IMR-90 (cell line): ENCODE measurements at regions not wholly inside any gene's neighbourhood (a gene's known extent, or its start where the extent isn't known, plus 50 kb on each side); places are given as distances from the start of the nearest gene placed in this dataset.

Source experiments
- ATAC-seq: fragments of 200-7000 bp; cut with Tn5 transposase; 2 replicates; pipeline ENCODE4 v1.9.1; 2020; ENCODE audit warnings: low read depth, mild to moderate bottlenecking, moderate library complexity
- BruUV-seq: library from RNA; stranded (reverse); fragments of 400-500 nt; replicated peaks from 2 replicates; lab custom pipeline; 2021; lab: Mats Ljungman, UMichigan
- CTCF ChIA-PET: fragments of 300-600 bp; formaldehyde crosslinking; extraction: SDS; loops from one replicate; lab custom pipeline; 2021; ENCODE audit warnings: antibody characterized with exemption; lab: Yijun Ruan, JAX
- POLR2A ChIA-PET: fragments of 300-600 bp; sonication (Branson Sonifier 250); formaldehyde crosslinking; loops from one replicate; lab custom pipeline; 2022; ENCODE audit warnings: antibody characterized with exemption; ENCODE audit not compliant: unreplicated experiment; lab: Charles Lee
- DNase-seq: peaks from one replicate; pipeline ENCODE4 v3.0.0; 2013
- H2AFZ ChIP-seq: replicated peaks from 2 replicates; pipeline ENCODE3; 2013; ENCODE audit warnings: low read length, mild to moderate bottlenecking; ENCODE audit not compliant: poor library complexity
- H2AK5ac ChIP-seq: 2 replicates; pipeline ENCODE4 v1.6.1; 2013; ENCODE audit warnings: low read depth, low read length, inconsistent platforms
- H2AK9ac ChIP-seq: replicated peaks from 2 replicates; pipeline ENCODE3; 2013; ENCODE audit warnings: mild to moderate bottlenecking, low read depth, low read length, moderate library complexity; ENCODE audit not compliant: poor library complexity
- H2BK120ac ChIP-seq: 2 replicates; pipeline ENCODE4 v1.6.1; 2013; ENCODE audit warnings: low read depth, low read length, inconsistent platforms
- H2BK15ac ChIP-seq: 3 replicates; pipeline ENCODE4 v1.6.1; 2013; ENCODE audit warnings: low read depth, low read length, inconsistent platforms
- H2BK20ac ChIP-seq: 2 replicates; pipeline ENCODE4 v1.6.1; 2013; ENCODE audit warnings: low read depth, mild to moderate bottlenecking, inconsistent platforms, low read length, moderate library complexity
- H2BK5ac ChIP-seq: 2 replicates; pipeline ENCODE4 v1.6.1; 2013; ENCODE audit warnings: mild to moderate bottlenecking, low read depth, low read length, inconsistent platforms; ENCODE audit not compliant: poor library complexity, severe bottlenecking
- H3K14ac ChIP-seq: replicated peaks from 2 replicates; pipeline ENCODE4 v1.6.1; 2013; ENCODE audit warnings: low read depth, low read length, inconsistent platforms
- H3K18ac ChIP-seq: 2 replicates; pipeline ENCODE4 v1.6.1; 2013; ENCODE audit warnings: low read depth, low read length, control low read depth
- H3K23ac ChIP-seq: 2 replicates; pipeline ENCODE4 v1.6.1; 2013; ENCODE audit warnings: low read depth, low read length, inconsistent platforms
- H3K27ac ChIP-seq: 2 replicates; pipeline ENCODE4 v1.5.1; 2013; ENCODE audit warnings: mild to moderate bottlenecking, control low read depth, low read length; ENCODE audit not compliant: insufficient read depth
- H3K27me3 ChIP-seq: 2 replicates; pipeline ENCODE4 v1.6.1; 2013; ENCODE audit warnings: low read length; ENCODE audit not compliant: control insufficient read depth, insufficient read depth
- H3K36me3 ChIP-seq: 2 replicates; pipeline ENCODE4 v1.6.1; 2013; ENCODE audit warnings: low read length, mixed read lengths; ENCODE audit not compliant: control insufficient read depth, insufficient read depth
- H3K4ac ChIP-seq: 2 replicates; pipeline ENCODE4 v1.6.1; 2013; ENCODE audit warnings: low read depth, low read length, inconsistent platforms
- H3K4me1 ChIP-seq: 2 replicates; pipeline ENCODE4 v1.6.1; 2013; ENCODE audit warnings: low read length, mixed read lengths; ENCODE audit not compliant: control insufficient read depth, insufficient read depth
- H3K4me2 ChIP-seq: 2 replicates; pipeline ENCODE4 v1.6.1; 2013; ENCODE audit warnings: low read depth, mild to moderate bottlenecking, control low read depth, low read length, moderate library complexity
- H3K4me3 ChIP-seq: 2 replicates; pipeline ENCODE4 v1.5.1; 2013; ENCODE audit warnings: low read depth, mild to moderate bottlenecking, control low read depth, low read length, moderate library complexity; ENCODE audit not compliant: insufficient read depth
- H3K56ac ChIP-seq: 2 replicates; pipeline ENCODE4 v1.6.1; 2013; ENCODE audit warnings: low read length, inconsistent platforms; ENCODE audit not compliant: insufficient read depth; ENCODE audit errors: extremely low read depth
- H3K79me1 ChIP-seq, 2 experiments: 2 replicates each; pipeline ENCODE4 v1.6.1; 2013; ENCODE audit warnings: low read length in 2 of 2, inconsistent platforms in 1 of 2, low read depth in 1 of 2
- H3K9ac ChIP-seq: 2 replicates; pipeline ENCODE4 v1.6.1; 2013; ENCODE audit warnings: low read depth, low read length, control low read depth
- H3K9me1 ChIP-seq: 2 replicates; pipeline ENCODE4 v1.6.1; 2013; ENCODE audit warnings: low read length, inconsistent platforms; ENCODE audit not compliant: insufficient read depth
- H3K9me3 ChIP-seq: 2 replicates; pipeline ENCODE4 v1.6.1; 2013; ENCODE audit warnings: low read length; ENCODE audit not compliant: control insufficient read depth, insufficient read depth
- H4K20me1 ChIP-seq: 2 replicates; pipeline ENCODE4 v1.6.1; 2013; ENCODE audit warnings: low read length, inconsistent platforms; ENCODE audit not compliant: insufficient read depth
- H4K5ac ChIP-seq: 2 replicates; pipeline ENCODE4 v1.6.1; 2013; ENCODE audit warnings: mild to moderate bottlenecking, low read depth, low read length, control low read depth
- H4K8ac ChIP-seq, 2 experiments: 2 replicates each; pipeline ENCODE4 v1.6.1; 2013; ENCODE audit warnings: low read depth in 2 of 2, low read length in 2 of 2, control low read depth in 1 of 2, inconsistent platforms in 1 of 2
- H4K91ac ChIP-seq: 2 replicates; pipeline ENCODE4 v1.6.1; 2013; ENCODE audit warnings: low read depth, low read length, inconsistent platforms; ENCODE audit not compliant: insufficient read depth
- BHLHE40 ChIP-seq: fragments of 150-350 bp; IDR thresholded peaks from 2 replicates; pipeline ENCODE4 v1.6.1; 2016; ENCODE audit warnings: mild to moderate bottlenecking, low read depth, low read length
- CEBPB ChIP-seq: IDR thresholded peaks from 2 replicates; pipeline ENCODE4 v1.6.1; 2012; ENCODE audit warnings: low read depth, low read length, improper control_type of control experiment
- FOS ChIP-seq: fragments of 150-350 bp; IDR thresholded peaks from 2 replicates; pipeline ENCODE4 v1.6.1; 2016; ENCODE audit warnings: low read depth, low read length
- MAZ ChIP-seq: IDR thresholded peaks from 2 replicates; pipeline ENCODE4 v1.6.1; 2012; ENCODE audit warnings: low read depth, mild to moderate bottlenecking, low read length, improper control_type of control experiment, moderate library complexity, borderline replicate concordance
- POLR2A ChIP-seq: IDR thresholded peaks from 2 replicates; pipeline ENCODE4 v1.6.1; 2012; ENCODE audit warnings: mild to moderate bottlenecking, low read depth, low read length
- RAD21 ChIP-seq: IDR thresholded peaks from 2 replicates; pipeline ENCODE4 v1.6.1; 2012; ENCODE audit warnings: low read length, improper control_type of control experiment
- RFX5 ChIP-seq: IDR thresholded peaks from 2 replicates; pipeline ENCODE4 v1.8.0; 2012; ENCODE audit warnings: low read depth, mild to moderate bottlenecking, low read length, moderate library complexity
- SMC3 ChIP-seq: fragments of 150-350 bp; IDR thresholded peaks from 2 replicates; pipeline ENCODE4 v1.6.1; 2016; ENCODE audit warnings: low read depth, mild to moderate bottlenecking, antibody characterized with exemption, low read length, moderate library complexity
- WGBS, 2 experiments: methylation state at CpG; one replicate each; pipeline versions ENCODE4 v1.1.5 to v1.1.7; 2013; ENCODE audit warnings: missing lambda C conversion rate in 2 of 2; ENCODE audit not compliant: insufficient read length in 1 of 2; ENCODE audit errors: extremely low coverage in 2 of 2; 5-methylcytosine and 5-hydroxymethylcytosine counted together
- dilution Hi-C: fragments of 300-500 bp; cut with HindIII; formaldehyde crosslinking; loops from one replicate; pipeline ENCODE4 v1.14.3; 2018; ENCODE audit warnings: low sequenced_read_pairs; ENCODE audit not compliant: unreplicated experiment
- in situ Hi-C: fragments of 300-500 bp; cut with MboI; formaldehyde crosslinking; loops from 3 replicates; pipeline ENCODE4 v1.14.3; 2019; ENCODE audit warnings: low sequenced_read_pairs, inconsistent platforms, mixed read lengths
- intact Hi-C: fragments of 100-400 bp; cut with micrococcal nuclease; formaldehyde crosslinking; loops from 2 replicates; pipeline ENCODE4 v1.10.0; 2022
- TF ChIP-seq, protein P1 (sequence below): fragments of 150-350 bp; IDR thresholded peaks from 2 replicates; pipeline ENCODE4 v1.6.1; 2016; ENCODE audit warnings: low read depth, mild to moderate bottlenecking, low read length, moderate library complexity, borderline replicate concordance
- TF ChIP-seq, protein P2 (sequence below): fragments of 150-350 bp; IDR thresholded peaks from 2 replicates; pipeline ENCODE4 v1.6.1; 2017; ENCODE audit warnings: mild to moderate bottlenecking, antibody characterized with exemption, low read length, low read depth

DNA sequence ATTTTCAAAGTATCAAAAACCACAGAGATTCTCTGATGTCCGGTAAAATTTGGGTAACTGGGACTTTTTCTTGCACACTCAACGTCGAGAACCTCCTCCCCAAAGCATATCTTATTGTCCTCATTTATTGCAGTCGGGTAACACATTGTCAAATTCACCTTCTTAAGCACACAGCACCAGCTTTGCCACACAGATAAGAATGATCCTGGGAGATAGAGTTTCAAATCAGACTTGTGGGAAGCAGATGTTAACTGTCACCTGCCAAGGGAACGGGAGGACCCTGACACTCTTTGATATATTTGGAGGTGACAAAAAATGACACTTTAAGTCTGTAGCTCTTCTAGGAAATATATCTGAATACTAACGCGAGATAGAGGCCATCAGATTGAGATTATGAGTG lies 282.1 kb upstream of the BMP2 start:
- no peak overlapping the region for H3K4me2 ChIP-seq
- no CpG with 5 or more reads among the region's 7 CpGs for WGBS, 2 experiments
- no peak overlapping the region for H3K27ac ChIP-seq
- no peak overlapping the region for H3K4ac ChIP-seq
- intact Hi-C loops (no loop called here), dilution Hi-C loops (no loop called here), in situ Hi-C loops (no loop called here)
- H4K5ac ChIP-seq, result no peak overlapping the region
- H4K20me1 ChIP-seq, result no peaks in the 10 kb centered on the region
- no peak overlapping the region for H3K18ac ChIP-seq
- H3K9me1 ChIP-seq, result no peaks in the 10 kb centered on the region
- DNase-seq (no peak), ATAC-seq (no peak)
- no peak overlapping the region for H3K14ac ChIP-seq
- ChIA-PET POLR2A (no interaction called here), CTCF (no interaction called here)
- no peak overlapping the region for H4K8ac ChIP-seq
- H2BK120ac ChIP-seq, result no peak overlapping the region
- H2BK15ac ChIP-seq, result no peak overlapping the region
- no peak overlapping the region for H3K9ac ChIP-seq
- no peaks in the 10 kb centered on the region for H3K9me3 ChIP-seq
- H4K91ac ChIP-seq, result no peak overlapping the region
- BruUV-seq, result no TSS peak
- no peaks in the 10 kb centered on the region for H3K36me3 ChIP-seq
- H3K4me1 ChIP-seq, result no peaks in the 10 kb centered on the region
- no peak overlapping the region for H2AK5ac ChIP-seq
- peaks cover 7% of the 10 kb centered on the region; the same call in 1 of the 2 replicates for H3K27me3 ChIP-seq
- H3K79me1 ChIP-seq, result no peaks in the 10 kb centered on the region
- H2AFZ ChIP-seq, result no peak overlapping the region
- H3K4me3 ChIP-seq, result no peak overlapping the region
- no peak overlapping the region for H3K23ac ChIP-seq
- no peak overlapping the region for H2BK5ac ChIP-seq
- TF ChIP-seq FOS, result no peak
- TF ChIP-seq BHLHE40, result no peak
- no peak for TF ChIP-seq POLR2A
- no peak for TF ChIP-seq MAZ
- no peak for TF ChIP-seq SMC3
- TF ChIP-seq CEBPB, result no peak
- no peak for TF ChIP-seq RAD21
- TF ChIP-seq, protein P1, sequence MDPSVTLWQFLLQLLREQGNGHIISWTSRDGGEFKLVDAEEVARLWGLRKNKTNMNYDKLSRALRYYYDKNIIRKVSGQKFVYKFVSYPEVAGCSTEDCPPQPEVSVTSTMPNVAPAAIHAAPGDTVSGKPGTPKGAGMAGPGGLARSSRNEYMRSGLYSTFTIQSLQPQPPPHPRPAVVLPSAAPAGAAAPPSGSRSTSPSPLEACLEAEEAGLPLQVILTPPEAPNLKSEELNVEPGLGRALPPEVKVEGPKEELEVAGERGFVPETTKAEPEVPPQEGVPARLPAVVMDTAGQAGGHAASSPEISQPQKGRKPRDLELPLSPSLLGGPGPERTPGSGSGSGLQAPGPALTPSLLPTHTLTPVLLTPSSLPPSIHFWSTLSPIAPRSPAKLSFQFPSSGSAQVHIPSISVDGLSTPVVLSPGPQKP, result no peak
- no peak for TF ChIP-seq RFX5
- TF ChIP-seq, protein P2, sequence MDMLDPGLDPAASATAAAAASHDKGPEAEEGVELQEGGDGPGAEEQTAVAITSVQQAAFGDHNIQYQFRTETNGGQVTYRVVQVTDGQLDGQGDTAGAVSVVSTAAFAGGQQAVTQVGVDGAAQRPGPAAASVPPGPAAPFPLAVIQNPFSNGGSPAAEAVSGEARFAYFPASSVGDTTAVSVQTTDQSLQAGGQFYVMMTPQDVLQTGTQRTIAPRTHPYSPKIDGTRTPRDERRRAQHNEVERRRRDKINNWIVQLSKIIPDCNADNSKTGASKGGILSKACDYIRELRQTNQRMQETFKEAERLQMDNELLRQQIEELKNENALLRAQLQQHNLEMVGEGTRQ, result no peak
- H2BK20ac ChIP-seq, result no peak overlapping the region
- H3K56ac ChIP-seq, result no peak overlapping the region
- no peak overlapping the region for H2AK9ac ChIP-seq
